GM21360 (cell line): ENCODE measurements at regions not wholly inside any gene's neighbourhood (a gene's known extent, or its start where the extent isn't known, plus 50 kb on each side); places are given as distances from the start of the nearest gene placed in this dataset.

Source experiments
- ATAC-seq: cut with Tn5 transposase; IDR thresholded peaks from one replicate; pipeline ENCODE4 v1.9.1; 2021; ENCODE audit warnings: mild to moderate bottlenecking, moderate library complexity; ENCODE audit not compliant: unreplicated experiment

- ATAC-seq: no peak
These were observed 195.8 kb upstream of the KLF12 start for GRCh38 chr13:74329962-74330361.

- ATAC-seq: no peak
These were observed 190.9 kb upstream of the KLF12 start for GRCh38 chr13:74325106-74325505.

GRCh38 chr13:74324338-74324737, 190.1 kb upstream of the KLF12 start:
- no peak for ATAC-seq

GRCh38 chr13:74322562-74322961, 188.4 kb upstream of the KLF12 start:
- no peak for ATAC-seq

- no peak for ATAC-seq
These were observed 186.1 kb upstream of the KLF12 start for GRCh38 chr13:74320282-74320681.

- ATAC-seq: no peak
These were observed 182.3 kb upstream of the KLF12 start for GRCh38 chr13:74316547-74316946.

GRCh38 chr13:74306496-74306895, 172.3 kb upstream of the KLF12 start:
- ATAC-seq: no peak

- ATAC-seq: no peak
These were observed 171.7 kb upstream of the KLF12 start for GRCh38 chr13:74305876-74306275.

- ATAC-seq: no peak
These were observed 167.2 kb upstream of the KLF12 start for GRCh38 chr13:74301258-74301935.

- ATAC-seq: no peak
These were observed 166.0 kb upstream of the KLF12 start for GRCh38 chr13:74300162-74300561.

GRCh38 chr13:74299721-74300120, 165.5 kb upstream of the KLF12 start:
- no peak for ATAC-seq

GRCh38 chr13:74298923-74299322, 164.7 kb upstream of the KLF12 start:
- ATAC-seq: no peak

GRCh38 chr13:74289861-74290773, 155.9 kb upstream of the KLF12 start:
- peak; percentile 83 for ATAC-seq

GRCh38 chr13:74289107-74289506, 154.9 kb upstream of the KLF12 start:
- ATAC-seq: no peak

GRCh38 chr13:74288361-74288911, 154.2 kb upstream of the KLF12 start:
- no peak for ATAC-seq

- peak; percentile 32 for ATAC-seq
These were observed 153.5 kb upstream of the KLF12 start for GRCh38 chr13:74287724-74288169.

- no peak for ATAC-seq
These were observed 146.7 kb upstream of the KLF12 start for GRCh38 chr13:74280795-74281490.

GRCh38 chr13:74280093-74280794, 146.0 kb upstream of the KLF12 start:
- ATAC-seq: no peak

- ATAC-seq: no peak
These were observed 144.7 kb upstream of the KLF12 start for GRCh38 chr13:74278901-74279300.

- ATAC-seq: no peak
These were observed 140.7 kb upstream of the KLF12 start for GRCh38 chr13:74274916-74275315.

- no peak for ATAC-seq
These were observed 139.4 kb upstream of the KLF12 start for GRCh38 chr13:74273581-74273980.
